SK-N-SH (cell line): ENCODE measurements at regions not wholly inside any gene's neighbourhood (a gene's known extent, or its start where the extent isn't known, plus 50 kb on each side); places are given as distances from the start of the nearest gene placed in this dataset.

ENCODE experiments used
- CTCF ChIA-PET: fragments of 300-600, 350-600 bp; formaldehyde crosslinking; extraction: SDS; loops from one replicate; lab custom pipeline; 2021; lab: Yijun Ruan, JAX
- POLR2A ChIA-PET: fragments of 350-600 bp; sonication (Branson Sonifier 250); formaldehyde crosslinking; extraction: SDS; loops from one replicate; lab custom pipeline; 2020; ENCODE audit warnings: antibody characterized with exemption, inconsistent platforms; lab: Yijun Ruan, JAX
- DNase-seq: peaks from one replicate; pipeline ENCODE4 v3.0.0; 2012
- H2AFZ ChIP-seq: fragments of 200-600 bp; sonication (generic); 2 replicates; pipeline ENCODE4 v1.8.1; 2016; ENCODE audit warnings: antibody characterized with exemption, mild to moderate bottlenecking, low read depth
- H3F3A ChIP-seq: fragments of 200-600 bp; sonication (generic); replicated peaks from 2 replicates; pipeline ENCODE3; 2016; ENCODE audit warnings: antibody characterized with exemption, mild to moderate bottlenecking; ENCODE audit not compliant: insufficient read depth
- H3K27ac ChIP-seq, 2 experiments: fragments of 200-500 bp in 1 of 2; fragments of 200-600 bp in 1 of 2; sonication (Bioruptor generic) in 1 of 2; sonication (generic), shearing (Covaris generic) in 1 of 2; 2 replicates each; pipeline versions ENCODE4 v1.5.1 to v1.6.1; 2014 to 2016; ENCODE audit warnings: low read depth in 2 of 2, inconsistent platforms in 1 of 2, low read length in 1 of 2, mild to moderate bottlenecking in 1 of 2, mixed read lengths in 1 of 2
- H3K27me3 ChIP-seq: fragments of 200-600 bp; sonication (generic), shearing (Covaris generic); 2 replicates; pipeline ENCODE4 v1.6.1; 2016; ENCODE audit warnings: mixed run types; ENCODE audit not compliant: insufficient read depth
- H3K36me3 ChIP-seq, 2 experiments: fragments of 200-500 bp in 1 of 2; fragments of 200-600 bp in 1 of 2; sonication (Bioruptor generic) in 1 of 2; sonication (generic) in 1 of 2; replicated peaks in 1 of 2; 2 replicates each; pipeline versions ENCODE3 to v1.5.1; 2014 to 2016; ENCODE audit warnings: low read length in 1 of 2, mild to moderate bottlenecking in 1 of 2; ENCODE audit not compliant: insufficient read depth in 2 of 2, control insufficient read depth in 1 of 2
- H3K4me1 ChIP-seq, 2 experiments: fragments of 200-500 bp in 1 of 2; fragments of 200-600 bp in 1 of 2; sonication (Bioruptor generic) in 1 of 2; sonication (generic), shearing (Covaris generic) in 1 of 2; 2 replicates each; pipeline versions ENCODE4 v1.5.1 to v1.6.1; 2014 to 2016; ENCODE audit warnings: low read depth in 1 of 2, low read length in 1 of 2, mixed run types in 1 of 2; ENCODE audit not compliant: insufficient read depth in 2 of 2, control insufficient read depth in 1 of 2
- H3K4me2 ChIP-seq: fragments of 200-600 bp; sonication (generic), shearing (Covaris generic); 2 replicates; pipeline ENCODE4 v1.6.1; 2017; ENCODE audit warnings: mixed run types
- H3K4me3 ChIP-seq, 2 experiments: fragments of 200-500 bp in 1 of 2; fragments of 200-600 bp in 1 of 2; sonication (Bioruptor generic) in 1 of 2; sonication (generic), shearing (Covaris generic) in 1 of 2; 2 replicates each; pipeline versions ENCODE4 v1.5.1 to v1.8.1; 2014 to 2016; ENCODE audit warnings: low read depth in 2 of 2, inconsistent platforms in 1 of 2, low read length in 1 of 2, mild to moderate bottlenecking in 1 of 2, mixed read lengths in 1 of 2, moderate library complexity in 1 of 2
- H3K79me2 ChIP-seq: fragments of 200-600 bp; sonication (generic); 2 replicates; pipeline ENCODE4 v1.8.1; 2017; ENCODE audit warnings: mild to moderate bottlenecking; ENCODE audit not compliant: insufficient read depth
- H3K9ac ChIP-seq: fragments of 200-600 bp; sonication (generic); 2 replicates; pipeline ENCODE4 v1.6.1; 2017; ENCODE audit warnings: mixed run types
- H3K9me2 ChIP-seq: fragments of 200-600 bp; sonication (generic); 2 replicates; pipeline ENCODE4 v1.6.1; 2017; ENCODE audit warnings: mixed run types
- H3K9me3 ChIP-seq: fragments of 200-600 bp; sonication (generic); 2 replicates; pipeline ENCODE4 v1.6.1; 2017; ENCODE audit warnings: mixed run types, mild to moderate bottlenecking, moderate library complexity
- H4K20me1 ChIP-seq: fragments of 200-600 bp; sonication (generic); 2 replicates; pipeline ENCODE4 v1.6.1; 2017; ENCODE audit warnings: mild to moderate bottlenecking, mixed run types; ENCODE audit not compliant: insufficient read depth
- CHD2 ChIP-seq: fragments of 150-350 bp; IDR thresholded peaks from 2 replicates; pipeline ENCODE4 v1.6.1; 2018; ENCODE audit warnings: low read length; ENCODE audit not compliant: partially characterized antibody
- EZH2phosphoT487 ChIP-seq: fragments of 200-600 bp; sonication (generic); IDR thresholded peaks from 2 replicates; pipeline ENCODE4 v1.6.1; 2017; ENCODE audit warnings: low read depth, mixed run types, mild to moderate bottlenecking, antibody characterized with exemption, moderate library complexity, borderline replicate concordance
- FOSL2 ChIP-seq: IDR thresholded peaks from 2 replicates; pipeline ENCODE4 v1.4.0; 2012; ENCODE audit warnings: low read depth, mild to moderate bottlenecking, moderate library complexity, borderline replicate concordance
- FOXM1 ChIP-seq: IDR thresholded peaks from 2 replicates; pipeline ENCODE4 v1.4.0; 2012; ENCODE audit warnings: low read depth, mild to moderate bottlenecking
- GATA2 ChIP-seq: sonication (generic); formaldehyde crosslinking; IDR thresholded peaks from 2 replicates; pipeline ENCODE4 v1.5.0; 2020; ENCODE audit warnings: mild to moderate bottlenecking, missing genetic modification reagents
- JUND ChIP-seq: IDR thresholded peaks from 2 replicates; pipeline ENCODE4 v1.4.0; 2012
- MEF2A ChIP-seq: IDR thresholded peaks from 2 replicates; pipeline ENCODE4 v1.4.0; 2012; ENCODE audit warnings: low read depth, borderline replicate concordance
- POLR2AphosphoS5 ChIP-seq: IDR thresholded peaks from 2 replicates; pipeline ENCODE4 v1.6.1; 2012; ENCODE audit warnings: low read depth, low read length
- RFX5 ChIP-seq: IDR thresholded peaks from 2 replicates; pipeline ENCODE4 v1.6.1; 2012; ENCODE audit warnings: mild to moderate bottlenecking, improper control_type of control experiment, low read length
- SIN3A ChIP-seq: IDR thresholded peaks from 2 replicates; pipeline ENCODE4 v1.6.1; 2012; ENCODE audit warnings: low read depth, mild to moderate bottlenecking, low read length, moderate library complexity, borderline replicate concordance
- TAF1 ChIP-seq: IDR thresholded peaks from 2 replicates; pipeline ENCODE4 v1.6.1; 2012; ENCODE audit warnings: low read depth, mild to moderate bottlenecking, low read length, moderate library complexity, borderline replicate concordance
- TEAD4 ChIP-seq: IDR thresholded peaks from 2 replicates; pipeline ENCODE4 v1.4.0; 2012; ENCODE audit warnings: mild to moderate bottlenecking, borderline replicate concordance; ENCODE audit not compliant: insufficient read depth
- WGBS: methylation state at CpG from one replicate; pipeline ENCODE4 v1.1.6; 2017; ENCODE audit warnings: low lambda C conversion rate; 5-methylcytosine and 5-hydroxymethylcytosine counted together
- TF ChIP-seq, protein P1 (sequence below): IDR thresholded peaks from 2 replicates; pipeline ENCODE4; 2012
- TF ChIP-seq, protein P2 (sequence below): IDR thresholded peaks from 2 replicates; pipeline ENCODE4 v1.6.1; 2012; ENCODE audit warnings: mild to moderate bottlenecking, low read depth, low read length, moderate library complexity

DNA sequence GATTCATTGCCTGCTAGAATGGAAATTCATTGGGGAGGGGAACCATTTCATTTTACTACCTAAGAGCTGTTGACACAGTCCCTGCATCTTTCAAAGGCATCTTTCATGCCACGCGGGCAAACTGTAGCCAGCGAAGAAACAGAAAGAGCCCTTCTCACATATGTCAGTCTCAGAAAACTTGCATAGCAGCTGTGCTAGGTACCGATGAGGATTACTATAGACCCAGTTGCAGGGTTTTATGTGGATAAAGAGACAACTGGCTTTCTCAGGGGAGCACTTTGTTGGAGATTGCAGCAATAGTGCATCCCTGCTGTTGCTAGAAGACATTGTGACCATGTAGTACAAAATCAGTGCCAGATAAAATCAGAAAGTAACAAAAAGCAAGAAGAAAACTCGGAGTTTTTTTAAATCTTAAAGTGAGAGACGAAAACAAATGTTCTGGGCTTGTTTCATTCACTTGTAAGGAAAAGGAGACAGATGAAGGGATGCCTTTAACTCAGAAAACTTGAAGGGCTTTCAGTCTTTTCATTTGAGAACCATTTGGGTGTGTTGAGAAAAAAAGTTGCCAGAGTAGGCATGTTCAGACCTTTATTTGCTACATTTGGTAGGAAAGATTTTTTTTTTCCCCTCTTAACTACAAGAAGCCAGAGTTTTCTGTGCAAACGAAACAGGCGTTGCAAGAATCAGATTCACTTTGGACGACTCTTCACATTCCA is 804.1 kb downstream of the USP25 start:
- no peak for DNase-seq
- H3K4me3 ChIP-seq, result peak overlapping the region; percentile 49 to 65; a peak in 3 of 4 replicates
- H3K9ac ChIP-seq, result no peak overlapping the region
- H4K20me1 ChIP-seq, result no peaks in the 10 kb centered on the region
- H3K9me3 ChIP-seq, result no peaks in the 10 kb centered on the region
- no peak for TF ChIP-seq JUND
- no peak for TF ChIP-seq EZH2phosphoT487
- TF ChIP-seq POLR2AphosphoS5, result no peak
- no peak for TF ChIP-seq CHD2
- no peak for TF ChIP-seq SIN3A
- no peak for TF ChIP-seq FOXM1
- TF ChIP-seq FOSL2, result no peak
- TF ChIP-seq MEF2A, result no peak
- TF ChIP-seq RFX5, result no peak
- TF ChIP-seq, protein P1, sequence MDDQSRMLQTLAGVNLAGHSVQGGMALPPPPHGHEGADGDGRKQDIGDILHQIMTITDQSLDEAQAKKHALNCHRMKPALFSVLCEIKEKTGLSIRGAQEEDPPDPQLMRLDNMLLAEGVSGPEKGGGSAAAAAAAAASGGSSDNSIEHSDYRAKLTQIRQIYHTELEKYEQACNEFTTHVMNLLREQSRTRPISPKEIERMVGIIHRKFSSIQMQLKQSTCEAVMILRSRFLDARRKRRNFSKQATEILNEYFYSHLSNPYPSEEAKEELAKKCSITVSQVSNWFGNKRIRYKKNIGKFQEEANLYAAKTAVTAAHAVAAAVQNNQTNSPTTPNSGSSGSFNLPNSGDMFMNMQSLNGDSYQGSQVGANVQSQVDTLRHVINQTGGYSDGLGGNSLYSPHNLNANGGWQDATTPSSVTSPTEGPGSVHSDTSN, result no peak
- TF ChIP-seq, protein P2, sequence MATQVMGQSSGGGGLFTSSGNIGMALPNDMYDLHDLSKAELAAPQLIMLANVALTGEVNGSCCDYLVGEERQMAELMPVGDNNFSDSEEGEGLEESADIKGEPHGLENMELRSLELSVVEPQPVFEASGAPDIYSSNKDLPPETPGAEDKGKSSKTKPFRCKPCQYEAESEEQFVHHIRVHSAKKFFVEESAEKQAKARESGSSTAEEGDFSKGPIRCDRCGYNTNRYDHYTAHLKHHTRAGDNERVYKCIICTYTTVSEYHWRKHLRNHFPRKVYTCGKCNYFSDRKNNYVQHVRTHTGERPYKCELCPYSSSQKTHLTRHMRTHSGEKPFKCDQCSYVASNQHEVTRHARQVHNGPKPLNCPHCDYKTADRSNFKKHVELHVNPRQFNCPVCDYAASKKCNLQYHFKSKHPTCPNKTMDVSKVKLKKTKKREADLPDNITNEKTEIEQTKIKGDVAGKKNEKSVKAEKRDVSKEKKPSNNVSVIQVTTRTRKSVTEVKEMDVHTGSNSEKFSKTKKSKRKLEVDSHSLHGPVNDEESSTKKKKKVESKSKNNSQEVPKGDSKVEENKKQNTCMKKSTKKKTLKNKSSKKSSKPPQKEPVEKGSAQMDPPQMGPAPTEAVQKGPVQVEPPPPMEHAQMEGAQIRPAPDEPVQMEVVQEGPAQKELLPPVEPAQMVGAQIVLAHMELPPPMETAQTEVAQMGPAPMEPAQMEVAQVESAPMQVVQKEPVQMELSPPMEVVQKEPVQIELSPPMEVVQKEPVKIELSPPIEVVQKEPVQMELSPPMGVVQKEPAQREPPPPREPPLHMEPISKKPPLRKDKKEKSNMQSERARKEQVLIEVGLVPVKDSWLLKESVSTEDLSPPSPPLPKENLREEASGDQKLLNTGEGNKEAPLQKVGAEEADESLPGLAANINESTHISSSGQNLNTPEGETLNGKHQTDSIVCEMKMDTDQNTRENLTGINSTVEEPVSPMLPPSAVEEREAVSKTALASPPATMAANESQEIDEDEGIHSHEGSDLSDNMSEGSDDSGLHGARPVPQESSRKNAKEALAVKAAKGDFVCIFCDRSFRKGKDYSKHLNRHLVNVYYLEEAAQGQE, result no peak
- TF ChIP-seq GATA2, result no peak
- TF ChIP-seq TEAD4, result no peak
- no peak for TF ChIP-seq TAF1
- H3K79me2 ChIP-seq, result no peaks in the 10 kb centered on the region
- no peaks in the 10 kb centered on the region for H3K27me3 ChIP-seq
- CTCF ChIA-PET, result no interaction called here
- peak overlapping the region; percentile 17 to 98; a peak in 3 of 4 replicates for H3K27ac ChIP-seq
- POLR2A ChIA-PET, result no interaction called here
- H3K4me2 ChIP-seq, result peak overlapping the region; percentile 78
- H3F3A ChIP-seq, result no peaks in the 10 kb centered on the region
- WGBS, result 27% methylated on average over 9 of the region's 9 CpGs
- no peaks in the 10 kb centered on the region for H3K36me3 ChIP-seq
- no peaks in the 10 kb centered on the region; the same call in 1 of the 2 replicates for H3K9me2 ChIP-seq
- peaks cover 7 to 8% of the 10 kb centered on the region in 2 experiments; a peak in 3 of 4 replicates for H3K4me1 ChIP-seq
- H2AFZ ChIP-seq, result peak overlapping the region; percentile 96; the same call in 1 of the 2 replicates
